LHCN-M2 (cell line): ENCODE measurements at regions not wholly inside any gene's neighbourhood (a gene's known extent, or its start where the extent isn't known, plus 50 kb on each side); places are given as distances from the start of the nearest gene placed in this dataset.
A peak's percentile ranks its signal among the peaks of the same experiment; 100 is the strongest.

Source experiments
- DNase-seq: peaks from one replicate; pipeline ENCODE4 v3.0.0-alpha.2; 2012; ENCODE audit warnings: low read depth

DNA sequence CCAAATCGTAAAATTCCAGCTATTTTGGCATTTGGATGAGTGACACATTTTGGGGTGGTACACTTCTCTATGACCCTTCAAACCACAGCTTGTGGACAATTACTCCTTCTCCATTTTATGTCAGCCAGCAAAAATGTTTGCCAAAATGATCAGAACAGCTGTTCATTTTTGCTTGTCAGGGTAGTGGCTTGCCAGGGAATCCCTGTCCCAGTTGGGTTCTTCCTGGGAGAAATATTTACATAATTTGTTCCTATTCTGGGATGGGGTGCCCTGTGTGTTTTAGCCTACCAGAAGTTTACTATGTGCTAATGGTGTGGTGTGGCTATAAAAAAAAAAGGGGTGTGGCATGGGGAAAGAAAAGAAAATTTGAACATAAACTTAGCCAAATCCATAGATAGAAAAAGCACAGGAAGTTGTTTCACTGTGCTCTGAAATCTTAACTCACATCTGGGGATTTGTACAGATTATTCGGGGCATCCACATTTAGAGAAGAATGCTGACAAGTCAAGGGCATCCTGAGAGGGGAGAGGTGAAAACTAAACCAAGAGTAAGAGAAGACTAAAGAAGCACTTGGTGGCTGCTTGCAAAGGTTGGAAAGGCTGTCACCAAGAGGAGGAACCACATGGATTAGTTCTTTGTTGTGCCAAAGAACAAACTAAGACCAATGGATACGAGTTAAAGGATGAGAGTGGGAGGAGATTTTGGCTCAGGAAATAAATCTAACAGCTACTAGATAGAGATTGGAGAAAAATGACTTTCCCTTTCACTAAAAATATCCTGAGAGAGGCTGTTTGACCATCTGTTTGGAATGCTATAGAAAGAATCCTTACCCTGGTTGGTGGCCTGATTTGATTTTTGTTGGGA lies 55.2 kb upstream of the RBM24 start:
- DNase-seq: peak; percentile 89

DNA sequence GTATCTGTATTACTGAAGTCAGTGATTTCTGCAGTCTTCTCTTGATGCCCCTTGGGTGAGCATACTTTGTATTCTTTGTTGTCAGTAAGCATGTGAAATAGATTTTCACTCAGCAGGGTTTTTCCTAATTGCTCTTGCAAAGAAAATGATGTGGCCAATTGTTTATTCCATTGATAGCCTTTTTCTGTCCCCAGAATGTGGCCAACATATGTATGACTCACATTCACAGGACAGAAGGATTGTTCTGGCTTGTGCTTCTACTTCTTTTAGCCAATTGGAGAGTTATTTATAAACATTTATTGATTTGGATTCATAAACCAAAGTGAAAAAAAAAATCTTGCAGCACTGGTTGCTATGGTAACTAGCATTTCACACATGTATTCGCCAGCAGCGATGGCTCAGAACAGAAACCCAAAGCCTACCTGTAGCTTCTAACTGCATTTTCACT lies 54.4 kb upstream of the RBM24 start:
- DNase-seq: no peak

DNA sequence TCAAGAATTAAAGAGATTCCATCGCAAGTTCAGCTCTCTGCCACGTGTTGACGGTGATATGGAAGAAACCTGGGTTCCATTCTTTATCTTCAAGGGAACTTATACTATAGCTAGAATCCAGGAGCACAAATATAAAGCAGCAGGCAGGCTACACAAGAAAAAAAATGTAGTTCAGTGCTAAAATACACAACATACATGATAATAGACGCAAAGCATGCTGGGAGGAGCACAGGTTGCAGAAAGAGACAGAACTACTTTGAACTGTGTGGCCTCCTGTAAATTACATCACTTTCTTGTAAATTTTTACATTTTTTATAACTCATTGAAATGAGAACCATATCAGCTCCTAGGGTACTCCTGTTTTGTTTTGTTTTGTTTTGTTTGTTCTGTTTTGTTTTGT lies 53.8 kb upstream of the RBM24 start:
- no peak for DNase-seq
